DOHH2 (cell line): ENCODE measurements at regions not wholly inside any gene's neighbourhood (a gene's known extent, or its start where the extent isn't known, plus 50 kb on each side); places are given as distances from the start of the nearest gene placed in this dataset.

Experiments
- CTCF ChIP-seq: fragments of 200-600 bp; sonication (generic); IDR thresholded peaks from one replicate; pipeline ENCODE4 v1.5.1; 2014; ENCODE audit warnings: antibody characterized with exemption, mild to moderate bottlenecking, low read depth, low read length; ENCODE audit not compliant: poor library complexity, severe bottlenecking
- EZH2phosphoT487 ChIP-seq: fragments of 200-600 bp; sonication (generic); IDR thresholded peaks from 2 replicates; pipeline ENCODE4 v1.6.1; 2017; ENCODE audit warnings: borderline replicate concordance, mild to moderate bottlenecking, antibody characterized with exemption, low read length, moderate library complexity, mixed read lengths

GRCh38 chr14:71289536-71289935 lies 382.3 kb downstream of the PCNX1 start:
- no peak for TF ChIP-seq CTCF
- no peak for TF ChIP-seq EZH2phosphoT487
